ENCODE measurements at regions not wholly inside any gene's neighbourhood (a gene's known extent, or its start where the extent isn't known, plus 50 kb on each side); places are given as distances from the start of the nearest gene placed in this dataset.

DNA sequence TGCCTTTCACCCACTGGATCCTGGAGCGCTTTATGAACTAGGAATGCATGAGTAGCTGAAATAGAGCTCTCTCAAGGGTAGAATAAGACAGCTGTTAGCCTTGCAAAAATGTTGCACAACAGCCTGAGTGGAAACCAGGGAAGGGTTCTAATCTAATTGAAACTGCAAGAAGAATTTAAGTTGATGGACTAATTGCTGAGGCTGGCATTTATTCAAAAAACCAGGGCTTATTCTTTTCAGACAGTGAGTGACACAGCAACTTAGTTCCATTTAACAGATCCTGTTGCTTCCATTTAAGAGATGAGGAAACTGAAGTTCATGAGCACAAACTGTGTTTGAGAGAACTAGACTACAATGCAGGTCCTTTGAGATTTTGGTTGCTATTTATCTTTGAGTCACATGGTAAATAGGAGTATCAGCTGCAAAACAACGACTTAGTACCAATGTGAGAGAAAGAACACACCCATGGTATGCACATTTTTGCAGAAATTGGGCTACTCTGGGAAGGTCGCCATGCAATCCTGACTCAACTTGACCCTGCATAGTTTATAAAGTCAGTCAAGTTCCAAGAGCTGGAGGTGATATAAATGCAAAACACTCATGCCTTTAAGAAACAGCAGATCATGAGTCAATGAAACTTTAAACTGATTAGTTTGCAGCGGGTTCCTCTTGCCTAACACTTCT is 76.4 kb upstream of the PARD3B start:
- TF ChIP-seq, protein P1, sequence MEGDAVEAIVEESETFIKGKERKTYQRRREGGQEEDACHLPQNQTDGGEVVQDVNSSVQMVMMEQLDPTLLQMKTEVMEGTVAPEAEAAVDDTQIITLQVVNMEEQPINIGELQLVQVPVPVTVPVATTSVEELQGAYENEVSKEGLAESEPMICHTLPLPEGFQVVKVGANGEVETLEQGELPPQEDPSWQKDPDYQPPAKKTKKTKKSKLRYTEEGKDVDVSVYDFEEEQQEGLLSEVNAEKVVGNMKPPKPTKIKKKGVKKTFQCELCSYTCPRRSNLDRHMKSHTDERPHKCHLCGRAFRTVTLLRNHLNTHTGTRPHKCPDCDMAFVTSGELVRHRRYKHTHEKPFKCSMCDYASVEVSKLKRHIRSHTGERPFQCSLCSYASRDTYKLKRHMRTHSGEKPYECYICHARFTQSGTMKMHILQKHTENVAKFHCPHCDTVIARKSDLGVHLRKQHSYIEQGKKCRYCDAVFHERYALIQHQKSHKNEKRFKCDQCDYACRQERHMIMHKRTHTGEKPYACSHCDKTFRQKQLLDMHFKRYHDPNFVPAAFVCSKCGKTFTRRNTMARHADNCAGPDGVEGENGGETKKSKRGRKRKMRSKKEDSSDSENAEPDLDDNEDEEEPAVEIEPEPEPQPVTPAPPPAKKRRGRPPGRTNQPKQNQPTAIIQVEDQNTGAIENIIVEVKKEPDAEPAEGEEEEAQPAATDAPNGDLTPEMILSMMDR (IDR thresholded peaks at IDR 0.05; ENCODE audit: borderline replicate concordance, insufficient read depth, low read depth, low read length) = no peak
- no peak overlapping the region for H3K4me3 ChIP-seq (ENCODE audit: low read depth, low read length)

DNA sequence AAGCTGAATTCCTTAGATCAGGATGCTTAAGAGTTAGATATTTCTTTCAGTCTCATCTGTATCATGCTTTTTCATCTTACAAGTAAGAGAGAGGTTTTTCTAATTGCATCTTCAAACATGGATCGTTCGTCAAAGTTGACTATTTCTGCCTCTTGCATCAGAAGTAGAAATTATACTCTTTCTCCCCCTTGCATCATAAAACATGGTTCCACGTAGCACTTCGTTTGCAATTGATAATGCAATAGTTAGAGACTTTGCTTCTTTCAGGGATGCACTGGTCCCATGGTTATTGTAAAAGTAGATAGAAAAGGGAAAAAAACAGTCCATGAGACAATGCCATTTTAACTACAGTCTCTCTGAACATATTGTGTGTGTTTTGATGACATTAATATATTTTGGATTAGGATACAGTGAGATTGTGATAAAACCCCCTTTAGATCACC is 75.1 kb upstream of the PARD3B start:
- H3K4me3 ChIP-seq (ENCODE audit: low read depth, low read length) = no peak overlapping the region
- TF ChIP-seq, protein P1 (IDR thresholded peaks at IDR 0.05; ENCODE audit: borderline replicate concordance, insufficient read depth, low read depth, low read length) = no peak

DNA sequence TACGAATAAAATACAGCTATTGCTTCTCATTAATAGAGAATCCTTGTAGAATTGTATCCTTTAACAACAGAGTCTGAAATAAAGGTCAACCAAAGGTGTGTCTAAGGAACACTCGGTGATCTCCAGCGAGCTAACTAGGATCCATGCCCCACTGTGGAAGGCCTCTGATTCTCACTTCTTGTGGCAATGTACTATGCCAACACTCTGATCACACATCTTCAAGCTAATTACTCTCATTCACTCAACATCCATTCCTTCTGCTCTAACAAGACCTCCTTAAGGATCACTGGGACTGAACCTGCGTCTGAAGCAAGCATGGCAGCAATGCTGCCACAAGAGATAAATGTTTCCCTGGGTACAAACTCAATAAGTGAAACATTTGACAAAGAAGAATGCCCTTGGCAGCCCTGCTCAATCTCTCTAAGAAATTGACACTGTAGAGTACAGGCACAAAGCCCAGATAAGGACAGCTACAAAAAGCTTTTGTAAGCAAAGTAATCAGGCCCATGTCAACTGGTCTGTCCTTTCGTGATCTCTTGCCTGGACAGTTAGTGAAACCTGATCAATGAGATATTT is 74.6 kb upstream of the PARD3B start:
- TF ChIP-seq, protein P1 (IDR thresholded peaks at IDR 0.05; ENCODE audit: borderline replicate concordance, insufficient read depth, low read depth, low read length) = no peak
- no peak overlapping the region for H3K4me3 ChIP-seq (ENCODE audit: low read depth, low read length)

DNA sequence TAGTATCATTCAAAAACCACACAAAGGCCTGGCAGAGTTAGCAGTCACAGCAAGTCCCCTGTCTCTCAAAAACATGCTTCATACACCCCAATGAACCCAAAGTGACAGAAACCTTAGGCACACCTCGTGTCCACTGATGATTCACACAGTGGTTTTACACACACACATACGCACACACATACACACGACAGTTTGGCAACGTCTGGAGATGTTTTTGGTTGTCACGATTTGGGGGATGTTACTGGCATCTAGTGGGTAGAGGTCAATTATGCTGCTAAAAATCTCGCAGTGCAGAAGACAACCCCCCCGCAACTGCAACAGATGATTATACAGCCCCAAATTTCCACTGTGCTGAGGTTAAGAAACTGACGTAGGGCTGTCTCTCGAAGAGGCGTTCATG is 72.9 kb upstream of the PARD3B start:
- H3K4me3 ChIP-seq (ENCODE audit: low read depth, low read length) = no peak overlapping the region
- TF ChIP-seq, protein P1 (IDR thresholded peaks at IDR 0.05; ENCODE audit: borderline replicate concordance, insufficient read depth, low read depth, low read length) = no peak

DNA sequence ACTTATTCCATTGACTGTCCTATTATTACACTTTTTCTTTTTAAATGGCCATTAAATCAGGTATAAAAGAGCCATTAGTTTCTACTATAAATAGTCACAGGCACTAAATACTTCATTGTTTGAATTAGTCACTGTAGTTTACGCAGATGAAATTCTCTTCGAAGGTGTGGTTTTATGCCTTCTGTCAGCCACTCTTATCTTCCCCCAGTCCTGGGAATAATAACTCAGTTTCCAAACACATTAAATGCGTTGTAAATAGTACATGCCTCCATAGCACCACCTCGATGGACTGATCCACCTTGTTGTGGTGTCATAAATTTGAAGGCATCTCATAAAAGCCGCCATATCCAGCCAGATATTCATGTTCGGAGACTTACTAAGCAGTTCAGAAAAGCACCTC is 72.1 kb upstream of the PARD3B start:
- H3K4me3 ChIP-seq (ENCODE audit: low read depth, low read length) = no peak overlapping the region
- TF ChIP-seq, protein P1 (IDR thresholded peaks at IDR 0.05; ENCODE audit: borderline replicate concordance, insufficient read depth, low read depth, low read length) = no peak

DNA sequence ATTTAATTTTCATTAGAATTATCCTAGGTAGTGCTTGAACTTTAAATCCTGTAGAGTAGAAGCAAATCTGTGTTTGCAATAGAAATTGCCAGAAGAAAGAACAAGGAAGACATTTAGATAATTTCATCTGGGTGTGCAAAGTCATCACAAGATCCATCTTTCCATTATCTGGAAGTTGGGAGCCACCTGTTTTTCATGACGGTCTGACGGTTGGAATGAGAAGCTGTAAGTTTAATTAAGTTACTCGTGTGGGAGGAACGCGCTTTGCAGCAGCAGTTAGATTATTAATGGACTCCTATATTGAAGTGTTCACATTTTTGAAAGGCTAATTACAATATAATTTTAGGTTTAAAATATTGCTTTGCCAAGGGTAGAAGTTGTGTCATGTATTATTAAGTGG is 69.9 kb upstream of the PARD3B start:
- TF ChIP-seq, protein P1 (IDR thresholded peaks at IDR 0.05; ENCODE audit: borderline replicate concordance, insufficient read depth, low read depth, low read length) = no peak
- no peak overlapping the region for H3K4me3 ChIP-seq (ENCODE audit: low read depth, low read length)

DNA sequence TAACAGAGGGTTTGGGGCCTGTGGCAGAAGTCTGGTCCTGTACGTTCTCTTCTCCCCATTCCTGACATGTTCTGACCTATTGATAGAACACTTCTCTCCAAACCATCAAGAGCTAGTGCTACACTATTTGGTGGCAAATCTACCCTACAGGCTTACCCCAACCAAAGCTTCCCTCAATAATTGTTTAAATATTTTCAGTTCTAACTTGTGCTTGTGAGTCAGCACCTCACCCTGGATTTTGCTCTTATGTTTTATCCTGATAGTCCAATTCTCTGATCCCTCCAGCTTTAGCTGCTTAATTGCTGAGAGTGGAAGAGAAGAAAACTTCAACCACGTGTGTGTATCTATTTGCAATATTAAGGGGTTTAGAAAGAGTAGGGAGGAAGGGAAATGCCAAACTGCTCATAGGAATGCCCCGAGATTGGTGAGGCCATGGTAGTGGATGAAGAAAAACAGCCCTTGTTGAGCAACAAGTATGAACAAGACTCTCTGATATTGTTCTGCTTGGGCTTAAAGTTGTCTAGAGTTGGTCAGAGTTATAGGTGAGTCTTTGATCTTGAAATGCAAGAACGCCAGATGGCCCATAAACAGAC is 67.8 kb upstream of the PARD3B start:
- no peak overlapping the region for H3K4me3 ChIP-seq (ENCODE audit: low read depth, low read length)
- TF ChIP-seq, protein P1 (IDR thresholded peaks at IDR 0.05; ENCODE audit: borderline replicate concordance, insufficient read depth, low read depth, low read length) = no peak

Data from GM12875 (cell line).